GM04503 (cell line): ENCODE measurements at regions not wholly inside any gene's neighbourhood (a gene's known extent, or its start where the extent isn't known, plus 50 kb on each side); places are given as distances from the start of the nearest gene placed in this dataset.
"Not testable (repeated sequence)": the region's sequence is repeated elsewhere in the genome, so short reads cannot be mapped to it uniquely, and the experiment has no call there.

Experiments
- DNase-seq: peaks from one replicate; pipeline ENCODE4 v3.0.0-alpha.2; 2012; ENCODE audit warnings: low read depth

- peak; percentile 88 for DNase-seq
Measured at GRCh38 chr10:78416031-78417011, 382.7 kb downstream of the RPS24 start.

GRCh38 chr10:78417425-78418370 is 384.0 kb downstream of the RPS24 start:
- DNase-seq, result no peak

- DNase-seq, result no peak
Measured at GRCh38 chr10:78419481-78420265, 386.0 kb downstream of the RPS24 start.

GRCh38 chr10:78420946-78421735 is 387.5 kb downstream of the RPS24 start:
- DNase-seq, result no peak

- DNase-seq, result not testable (repeated sequence)
Measured at GRCh38 chr10:78424050-78424449, 390.4 kb downstream of the RPS24 start.

GRCh38 chr10:78424723-78425122 is 391.1 kb downstream of the RPS24 start:
- no peak for DNase-seq

GRCh38 chr10:78426181-78426580 is 392.5 kb downstream of the RPS24 start:
- no peak for DNase-seq

GRCh38 chr10:78427497-78428031 is 393.9 kb downstream of the RPS24 start:
- no peak for DNase-seq

- DNase-seq, result no peak
Measured at GRCh38 chr10:78428579-78428978, 394.9 kb downstream of the RPS24 start.

GRCh38 chr10:78429984-78430383 is 396.3 kb downstream of the RPS24 start:
- DNase-seq, result no peak

GRCh38 chr10:78432583-78432982 is 398.9 kb downstream of the RPS24 start:
- DNase-seq, result no peak

- no peak for DNase-seq
Measured at GRCh38 chr10:78433076-78433595, 399.5 kb downstream of the RPS24 start.

- DNase-seq, result no peak
Measured at GRCh38 chr10:78433766-78434535, 400.3 kb downstream of the RPS24 start.

GRCh38 chr10:78434886-78435285 is 401.2 kb downstream of the RPS24 start:
- DNase-seq, result no peak

- no peak for DNase-seq
Measured at GRCh38 chr10:78435484-78436221, 402.0 kb downstream of the RPS24 start.

GRCh38 chr10:78436222-78436573 is 402.5 kb downstream of the RPS24 start:
- DNase-seq, result no peak

- no peak for DNase-seq
Measured at GRCh38 chr10:78436706-78437406, 403.2 kb downstream of the RPS24 start.

GRCh38 chr10:78437407-78437768 is 403.7 kb downstream of the RPS24 start:
- DNase-seq, result no peak
